ENCODE measurements at regions not wholly inside any gene's neighbourhood (a gene's known extent, or its start where the extent isn't known, plus 50 kb on each side); places are given as distances from the start of the nearest gene placed in this dataset.

DNA sequence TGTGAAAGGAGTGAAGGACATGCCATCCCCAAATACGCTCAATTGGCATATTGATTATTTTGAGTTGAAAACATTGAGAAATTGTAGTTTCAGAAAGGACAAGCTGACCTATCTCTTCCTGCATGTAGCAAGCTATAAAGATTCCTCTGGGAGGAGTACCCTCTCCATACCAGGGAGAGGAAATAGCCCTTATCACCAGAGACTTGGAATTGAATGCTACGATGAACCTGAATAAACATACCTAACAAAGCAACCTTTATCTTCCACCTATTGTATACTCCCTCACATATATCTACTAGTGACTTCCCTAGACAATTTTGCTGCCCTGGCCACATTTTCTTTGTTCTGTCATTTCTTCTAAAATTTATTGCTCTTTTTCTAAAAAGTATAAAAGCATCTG, 150.2 kb upstream of the EEPD1 start:
- TF ChIP-seq, protein P1, sequence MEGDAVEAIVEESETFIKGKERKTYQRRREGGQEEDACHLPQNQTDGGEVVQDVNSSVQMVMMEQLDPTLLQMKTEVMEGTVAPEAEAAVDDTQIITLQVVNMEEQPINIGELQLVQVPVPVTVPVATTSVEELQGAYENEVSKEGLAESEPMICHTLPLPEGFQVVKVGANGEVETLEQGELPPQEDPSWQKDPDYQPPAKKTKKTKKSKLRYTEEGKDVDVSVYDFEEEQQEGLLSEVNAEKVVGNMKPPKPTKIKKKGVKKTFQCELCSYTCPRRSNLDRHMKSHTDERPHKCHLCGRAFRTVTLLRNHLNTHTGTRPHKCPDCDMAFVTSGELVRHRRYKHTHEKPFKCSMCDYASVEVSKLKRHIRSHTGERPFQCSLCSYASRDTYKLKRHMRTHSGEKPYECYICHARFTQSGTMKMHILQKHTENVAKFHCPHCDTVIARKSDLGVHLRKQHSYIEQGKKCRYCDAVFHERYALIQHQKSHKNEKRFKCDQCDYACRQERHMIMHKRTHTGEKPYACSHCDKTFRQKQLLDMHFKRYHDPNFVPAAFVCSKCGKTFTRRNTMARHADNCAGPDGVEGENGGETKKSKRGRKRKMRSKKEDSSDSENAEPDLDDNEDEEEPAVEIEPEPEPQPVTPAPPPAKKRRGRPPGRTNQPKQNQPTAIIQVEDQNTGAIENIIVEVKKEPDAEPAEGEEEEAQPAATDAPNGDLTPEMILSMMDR (IDR thresholded peaks at IDR 0.05): no peak
- TF ChIP-seq EZH2 (IDR thresholded peaks at IDR 0.05) (no peak), EZH2phosphoT487 (IDR thresholded peaks at IDR 0.05) (no peak)

Data from neural progenitor cell (in vitro differentiated cells).